Lung (tissue), 11 donors: ENCODE measurements at regions not wholly inside any gene's neighbourhood (a gene's known extent, or its start where the extent isn't known, plus 50 kb on each side); places are given as distances from the start of the nearest gene placed in this dataset.

ENCODE experiments used
- ATAC-seq: fragments of 200-7000 bp; cut with Tn5 transposase; one replicate; pipeline ENCODE4 v1.9.1; 2020; ENCODE audit warnings: moderate number of reproducible peaks; ENCODE audit not compliant: insufficient read depth, low FRiP score
- DNase-seq, 3 donors: peaks; one replicate each; pipeline ENCODE4 v3.0.0-alpha.2; 2013 to 2017
- H3K27ac ChIP-seq, 2 donors: one replicate each; pipeline ENCODE4 v1.5.1; 2013; ENCODE audit warnings: mild to moderate bottlenecking in 2 of 2, moderate library complexity in 2 of 2, control low read depth in 1 of 2, inconsistent platforms in 1 of 2, low read depth in 1 of 2, low read length in 1 of 2
- H3K27me3 ChIP-seq, 3 donors: one replicate each; pipeline ENCODE4 v1.5.1; 2013; ENCODE audit warnings: low read length in 2 of 3; ENCODE audit not compliant: control insufficient read depth in 3 of 3, insufficient read depth in 3 of 3
- H3K36me3 ChIP-seq, 4 donors: one replicate each; pipeline ENCODE4 v1.5.1; 2013; ENCODE audit warnings: low read length in 4 of 4, mild to moderate bottlenecking in 1 of 4, moderate library complexity in 1 of 4; ENCODE audit not compliant: control insufficient read depth in 4 of 4, insufficient read depth in 4 of 4
- H3K4me1 ChIP-seq, 5 donors: one replicate each; pipeline ENCODE4 v1.5.1; 2013; ENCODE audit warnings: low read length in 5 of 5, mild to moderate bottlenecking in 2 of 5, moderate library complexity in 1 of 5; ENCODE audit not compliant: control insufficient read depth in 5 of 5, insufficient read depth in 5 of 5
- H3K4me3 ChIP-seq: one replicate; pipeline ENCODE4 v1.5.1; 2013; ENCODE audit warnings: mild to moderate bottlenecking, control low read depth, moderate library complexity
- H3K9ac ChIP-seq, 2 donors: one replicate each; pipeline ENCODE4 v1.5.1; 2013; ENCODE audit warnings: low read length in 2 of 2, control low read depth in 1 of 2; ENCODE audit not compliant: insufficient read depth in 1 of 2
- H3K9me3 ChIP-seq, 4 donors: one replicate each; pipeline ENCODE4 v1.5.1; 2013; ENCODE audit warnings: low read length in 3 of 4, mild to moderate bottlenecking in 1 of 4, moderate library complexity in 1 of 4; ENCODE audit not compliant: control insufficient read depth in 4 of 4, insufficient read depth in 3 of 4
- CTCF ChIP-seq: IDR thresholded peaks from 2 replicates; pipeline ENCODE4 v1.5.1; 2012; ENCODE audit warnings: mild to moderate bottlenecking; ENCODE audit errors: control extremely low read depth, extremely low read depth
- WGBS, 2 donors: extraction: QIAGEN DNeasy Blood & Tissue Kit; methylation state at CpG; one replicate each; pipeline ENCODE4 v1.1.7; 2013; 5-methylcytosine and 5-hydroxymethylcytosine counted together
- donor health status: control.
- donor health status: control.
- donor health status: Bipolar disorder and iron deficiency.
- donor health status: healthy.
- donor health status: DM: yes; HTN: yes; CAD: no.

GRCh38 chr1:222938986-222939385 is 124.1 kb downstream of the DISP1 start:
- Histone ChIP-seq H3K27ac (no peak overlapping the region), H3K9ac (no peak overlapping the region), H3K4me3 (no peak overlapping the region), H3K9me3 (no peaks in the 10 kb centered on the region), H3K36me3 (peaks cover 0 to 7% (median 3%) of the 10 kb centered on the region in 4 donors), H3K27me3 (no peaks in the 10 kb centered on the region), H3K4me1 (peaks cover 0 to 9% (median 3%) of the 10 kb centered on the region in 5 donors)
- DNase-seq, result peak in 2 of 3 donors; percentile 68 to 82
- 85 to 88% methylated on average over 1 of the region's 1 CpG for WGBS, 2 donors
- no peak for TF ChIP-seq CTCF
- ATAC-seq, result no peak

GRCh38 chr1:222940095-222940494 is 125.3 kb downstream of the DISP1 start:
- Histone ChIP-seq H3K27me3 (no peaks in the 10 kb centered on the region), H3K9me3 (no peaks in the 10 kb centered on the region), H3K36me3 (peaks cover 0 to 7% (median 3%) of the 10 kb centered on the region in 4 donors), H3K4me3 (no peak overlapping the region), H3K4me1 (peaks cover 0 to 9% (median 3%) of the 10 kb centered on the region in 5 donors), H3K9ac (no peak overlapping the region), H3K27ac (no peak overlapping the region)
- ATAC-seq (no peak), DNase-seq (no peak)
- 77 to 78% methylated on average over 5 of the region's 5 CpGs for WGBS, 2 donors
- TF ChIP-seq CTCF, result no peak

- no peak overlapping the region for H3K27ac ChIP-seq
- WGBS, 2 donors, result 77 to 79% methylated on average over 2 of the region's 2 CpGs
Observed at GRCh38 chr1:222940906-222941305, 126.1 kb downstream of the DISP1 start.

More at GRCh38 chr1:222940906-222941305, 126.1 kb downstream of the DISP1 start:
- ATAC-seq (no peak), DNase-seq (no peak)
- peaks cover 0 to 7% (median 3%) of the 10 kb centered on the region in 4 donors for H3K36me3 ChIP-seq
- no peak overlapping the region for H3K9ac ChIP-seq
- no peak for TF ChIP-seq CTCF
- H3K4me1 ChIP-seq, result peaks cover 0 to 9% (median 2%) of the 10 kb centered on the region in 5 donors
- H3K4me3 ChIP-seq, result no peak overlapping the region
- no peaks in the 10 kb centered on the region for H3K27me3 ChIP-seq
- no peaks in the 10 kb centered on the region for H3K9me3 ChIP-seq
